ENCODE measurements at regions not wholly inside any gene's neighbourhood (a gene's known extent, or its start where the extent isn't known, plus 50 kb on each side); places are given as distances from the start of the nearest gene placed in this dataset.

GRCh38 chr5:164672931-164673694 lies 1167.7 kb downstream of the MAT2B start:
- TF ChIP-seq CTCF (conservative IDR thresholded peaks at IDR 0.05; ENCODE audit: low read depth, low read length), result peak; percentile 40
- DNase-seq (ENCODE audit: low read depth), result no peak
- no peak overlapping the region for H3K4me3 ChIP-seq (ENCODE audit: low read length)

GRCh38 chr5:164679461-164679860 lies 1174.0 kb downstream of the MAT2B start:
- no peak overlapping the region for H3K4me3 ChIP-seq (ENCODE audit: low read length)
- TF ChIP-seq CTCF (conservative IDR thresholded peaks at IDR 0.05; ENCODE audit: low read depth, low read length), result no peak
- no peak for DNase-seq (ENCODE audit: low read depth)

DNA sequence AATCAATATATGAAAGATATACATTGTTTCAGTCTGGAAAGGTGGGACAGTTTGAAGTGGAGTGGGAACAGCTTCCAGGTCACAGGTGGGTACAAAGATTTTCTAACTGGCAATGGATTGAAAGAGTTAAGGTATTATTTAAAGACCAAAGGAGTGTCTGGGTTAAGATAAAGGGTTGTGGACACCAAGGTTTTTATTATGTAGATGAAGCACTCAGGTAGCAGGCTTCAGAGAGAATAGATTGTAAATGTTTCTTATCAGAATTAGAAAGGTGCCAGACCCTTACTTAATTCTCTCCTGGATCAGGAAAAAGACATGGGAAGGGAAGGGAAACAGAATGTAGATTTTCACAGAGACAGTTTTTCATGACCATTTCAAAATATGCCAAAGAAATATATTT lies 1174.8 kb downstream of the MAT2B start:
- no peak for TF ChIP-seq CTCF (conservative IDR thresholded peaks at IDR 0.05; ENCODE audit: low read depth, low read length)
- no peak overlapping the region for H3K4me3 ChIP-seq (ENCODE audit: low read length)
- no peak for DNase-seq (ENCODE audit: low read depth)

- DNase-seq (ENCODE audit: low read depth), result no peak
- no peak for TF ChIP-seq CTCF (conservative IDR thresholded peaks at IDR 0.05; ENCODE audit: low read depth, low read length)
- no peak overlapping the region for H3K4me3 ChIP-seq (ENCODE audit: low read length)
These were observed 1175.5 kb downstream of the MAT2B start for GRCh38 chr5:164680812-164681520.

GRCh38 chr5:164687391-164687790 lies 1182.0 kb downstream of the MAT2B start:
- no peak for DNase-seq (ENCODE audit: low read depth)
- no peak overlapping the region for H3K4me3 ChIP-seq (ENCODE audit: low read length)
- TF ChIP-seq CTCF (conservative IDR thresholded peaks at IDR 0.05; ENCODE audit: low read depth, low read length), result no peak

DNA sequence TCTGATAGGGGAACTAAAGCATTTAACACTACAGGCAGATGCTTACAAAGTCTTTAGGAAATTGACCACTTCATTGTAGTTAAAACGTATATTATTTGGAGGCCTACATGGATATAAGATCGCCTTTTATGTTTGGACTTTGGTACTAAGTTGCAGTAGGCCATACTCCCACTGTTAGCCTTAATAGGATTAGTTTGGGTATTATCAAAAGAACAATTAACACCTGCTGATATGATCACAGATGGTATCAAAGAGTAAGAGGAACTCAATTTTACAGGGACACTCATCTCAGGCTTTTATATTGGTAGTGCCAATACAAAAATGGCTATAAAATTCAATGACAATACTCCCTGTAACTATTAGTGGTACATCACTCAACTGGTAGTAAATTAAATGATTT lies 1183.0 kb downstream of the MAT2B start:
- H3K4me3 ChIP-seq (ENCODE audit: low read length), result no peak overlapping the region
- DNase-seq (ENCODE audit: low read depth), result no peak
- no peak for TF ChIP-seq CTCF (conservative IDR thresholded peaks at IDR 0.05; ENCODE audit: low read depth, low read length)

GRCh38 chr5:164708831-164709230 lies 1203.4 kb downstream of the MAT2B start:
- DNase-seq (ENCODE audit: low read depth), result no peak
- TF ChIP-seq CTCF (conservative IDR thresholded peaks at IDR 0.05; ENCODE audit: low read depth, low read length), result no peak
- no peak overlapping the region for H3K4me3 ChIP-seq (ENCODE audit: low read length)
